ENCODE measurements at regions not wholly inside any gene's neighbourhood (a gene's known extent, or its start where the extent isn't known, plus 50 kb on each side); places are given as distances from the start of the nearest gene placed in this dataset.
"Not testable (repeated sequence)": the region's sequence is repeated elsewhere in the genome, so short reads cannot be mapped to it uniquely, and the experiment has no call there.

GRCh38 chr18:68397241-68398035 is 317.5 kb downstream of the TMX3 start:
- no peaks in the 10 kb centered on the region for H3K4me1 ChIP-seq (ENCODE audit: control insufficient read depth in 2 of 2, insufficient read depth in 2 of 2, low read length in 2 of 2)
- no peak overlapping the region for H3K4me3 ChIP-seq (ENCODE audit: low read length in 2 of 2)
- no peak overlapping the region for H3K27ac ChIP-seq (ENCODE audit: low read depth in 1 of 2, low read length in 1 of 2)
- no peaks in the 10 kb centered on the region for H3K36me3 ChIP-seq (ENCODE audit: control insufficient read depth in 2 of 2, insufficient read depth in 2 of 2, low read length in 1 of 2)
- WGBS = 74% methylated on average over 6 of the region's 6 CpGs
- H3K9me3 ChIP-seq (ENCODE audit: control insufficient read depth in 2 of 2, insufficient read depth in 1 of 2, low read length in 1 of 2) = no peaks in the 10 kb centered on the region
- no peaks in the 10 kb centered on the region for H3K27me3 ChIP-seq (ENCODE audit: control insufficient read depth in 2 of 2, insufficient read depth in 1 of 2, low read length in 1 of 2)
- no peak for DNase-seq (ENCODE audit: low read depth in 6 of 9, low spot score in 9 of 9)

GRCh38 chr18:68394705-68395104 is 320.2 kb downstream of the TMX3 start:
- H3K36me3 ChIP-seq (ENCODE audit: control insufficient read depth in 2 of 2, insufficient read depth in 2 of 2, low read length in 1 of 2) = no peaks in the 10 kb centered on the region
- no peaks in the 10 kb centered on the region for H3K9me3 ChIP-seq (ENCODE audit: control insufficient read depth in 2 of 2, insufficient read depth in 1 of 2, low read length in 1 of 2)
- 91% methylated on average over 4 of the region's 4 CpGs for WGBS
- no peak overlapping the region for H3K4me3 ChIP-seq (ENCODE audit: low read length in 2 of 2)
- no peaks in the 10 kb centered on the region for H3K4me1 ChIP-seq (ENCODE audit: control insufficient read depth in 2 of 2, insufficient read depth in 2 of 2, low read length in 2 of 2)
- no peak overlapping the region for H3K27ac ChIP-seq (ENCODE audit: low read depth in 1 of 2, low read length in 1 of 2)
- no peaks in the 10 kb centered on the region for H3K27me3 ChIP-seq (ENCODE audit: control insufficient read depth in 2 of 2, insufficient read depth in 1 of 2, low read length in 1 of 2)
- DNase-seq (ENCODE audit: low read depth in 6 of 9, low spot score in 9 of 9) = no peak

- Histone ChIP-seq H3K36me3 (ENCODE audit: control insufficient read depth in 2 of 2, insufficient read depth in 2 of 2, low read length in 1 of 2) (no peaks in the 10 kb centered on the region), H3K27ac (ENCODE audit: low read depth in 1 of 2, low read length in 1 of 2) (no peak overlapping the region), H3K9me3 (ENCODE audit: control insufficient read depth in 2 of 2, insufficient read depth in 1 of 2, low read length in 1 of 2) (no peaks in the 10 kb centered on the region), H3K4me3 (ENCODE audit: low read length in 2 of 2) (no peak overlapping the region), H3K4me1 (ENCODE audit: control insufficient read depth in 2 of 2, insufficient read depth in 2 of 2, low read length in 2 of 2) (no peaks in the 10 kb centered on the region), H3K27me3 (ENCODE audit: control insufficient read depth in 2 of 2, insufficient read depth in 1 of 2, low read length in 1 of 2) (no peaks in the 10 kb centered on the region)
- no peak for DNase-seq (ENCODE audit: low read depth in 6 of 9, low spot score in 9 of 9)
Measured at GRCh38 chr18:68391801-68392200, 323.1 kb downstream of the TMX3 start.

GRCh38 chr18:68387246-68387645 is 327.7 kb downstream of the TMX3 start:
- Histone ChIP-seq H3K9me3 (ENCODE audit: control insufficient read depth in 2 of 2, insufficient read depth in 1 of 2, low read length in 1 of 2) (no peaks in the 10 kb centered on the region), H3K36me3 (ENCODE audit: control insufficient read depth in 2 of 2, insufficient read depth in 2 of 2, low read length in 1 of 2) (no peaks in the 10 kb centered on the region), H3K4me1 (ENCODE audit: control insufficient read depth in 2 of 2, insufficient read depth in 2 of 2, low read length in 2 of 2) (no peaks in the 10 kb centered on the region), H3K27ac (ENCODE audit: low read depth in 1 of 2, low read length in 1 of 2) (no peak overlapping the region), H3K4me3 (ENCODE audit: low read length in 2 of 2) (no peak overlapping the region), H3K27me3 (ENCODE audit: control insufficient read depth in 2 of 2, insufficient read depth in 1 of 2, low read length in 1 of 2) (no peaks in the 10 kb centered on the region)
- no peak for DNase-seq (ENCODE audit: low read depth in 6 of 9, low spot score in 9 of 9)

- H3K4me3 ChIP-seq (ENCODE audit: low read length in 2 of 2); H3K36me3 ChIP-seq (ENCODE audit: control insufficient read depth in 2 of 2, insufficient read depth in 2 of 2, low read length in 1 of 2); H3K27me3 ChIP-seq (ENCODE audit: control insufficient read depth in 2 of 2, insufficient read depth in 1 of 2, low read length in 1 of 2); H3K9me3 ChIP-seq (ENCODE audit: control insufficient read depth in 2 of 2, insufficient read depth in 1 of 2, low read length in 1 of 2); DNase-seq (ENCODE audit: low read depth in 6 of 9, low spot score in 9 of 9); H3K27ac ChIP-seq (ENCODE audit: low read depth in 1 of 2, low read length in 1 of 2); H3K4me1 ChIP-seq (ENCODE audit: control insufficient read depth in 2 of 2, insufficient read depth in 2 of 2, low read length in 2 of 2): not testable (repeated sequence)
- WGBS = 88% methylated on average over 1 of the region's 1 CpG
Measured at GRCh38 chr18:68383979-68384378, 330.9 kb downstream of the TMX3 start.

- no peaks in the 10 kb centered on the region for H3K27me3 ChIP-seq (ENCODE audit: control insufficient read depth in 2 of 2, insufficient read depth in 1 of 2, low read length in 1 of 2)
- no peaks in the 10 kb centered on the region for H3K9me3 ChIP-seq (ENCODE audit: control insufficient read depth in 2 of 2, insufficient read depth in 1 of 2, low read length in 1 of 2)
- H3K27ac ChIP-seq (ENCODE audit: low read depth in 1 of 2, low read length in 1 of 2) = no peak overlapping the region
- H3K4me3 ChIP-seq (ENCODE audit: low read length in 2 of 2) = no peak overlapping the region
- H3K36me3 ChIP-seq (ENCODE audit: control insufficient read depth in 2 of 2, insufficient read depth in 2 of 2, low read length in 1 of 2) = no peaks in the 10 kb centered on the region
- H3K4me1 ChIP-seq (ENCODE audit: control insufficient read depth in 2 of 2, insufficient read depth in 2 of 2, low read length in 2 of 2) = no peaks in the 10 kb centered on the region
- no peak for DNase-seq (ENCODE audit: low read depth in 6 of 9, low spot score in 9 of 9)
Measured at GRCh38 chr18:68376926-68377325, 338.0 kb downstream of the TMX3 start.

- Histone ChIP-seq H3K4me1 (ENCODE audit: control insufficient read depth in 2 of 2, insufficient read depth in 2 of 2, low read length in 2 of 2) (no peaks in the 10 kb centered on the region), H3K27ac (ENCODE audit: low read depth in 1 of 2, low read length in 1 of 2) (no peak overlapping the region), H3K4me3 (ENCODE audit: low read length in 2 of 2) (no peak overlapping the region), H3K36me3 (ENCODE audit: control insufficient read depth in 2 of 2, insufficient read depth in 2 of 2, low read length in 1 of 2) (no peaks in the 10 kb centered on the region), H3K27me3 (ENCODE audit: control insufficient read depth in 2 of 2, insufficient read depth in 1 of 2, low read length in 1 of 2) (no peaks in the 10 kb centered on the region), H3K9me3 (ENCODE audit: control insufficient read depth in 2 of 2, insufficient read depth in 1 of 2, low read length in 1 of 2) (peaks cover 0 to 10% of the 10 kb centered on the region in 2 donors)
- 75% methylated on average over 5 of the region's 5 CpGs for WGBS
- no peak for DNase-seq (ENCODE audit: low read depth in 6 of 9, low spot score in 9 of 9)
Measured at GRCh38 chr18:68362907-68363306, 352.0 kb downstream of the TMX3 start.

- H3K36me3 ChIP-seq (ENCODE audit: control insufficient read depth in 2 of 2, insufficient read depth in 2 of 2, low read length in 1 of 2) = no peaks in the 10 kb centered on the region
- H3K9me3 ChIP-seq (ENCODE audit: control insufficient read depth in 2 of 2, insufficient read depth in 1 of 2, low read length in 1 of 2) = peaks cover 0 to 11% of the 10 kb centered on the region in 2 donors
- H3K4me3 ChIP-seq (ENCODE audit: low read length in 2 of 2) = no peak overlapping the region
- 61% methylated on average over 3 of the region's 3 CpGs for WGBS
- no peaks in the 10 kb centered on the region for H3K27me3 ChIP-seq (ENCODE audit: control insufficient read depth in 2 of 2, insufficient read depth in 1 of 2, low read length in 1 of 2)
- DNase-seq (ENCODE audit: low read depth in 6 of 9, low spot score in 9 of 9) = no peak
- no peak overlapping the region for H3K27ac ChIP-seq (ENCODE audit: low read depth in 1 of 2, low read length in 1 of 2)
- H3K4me1 ChIP-seq (ENCODE audit: control insufficient read depth in 2 of 2, insufficient read depth in 2 of 2, low read length in 2 of 2) = no peaks in the 10 kb centered on the region
Measured at GRCh38 chr18:68355637-68356036, 359.3 kb downstream of the TMX3 start.

- 95% methylated on average over 1 of the region's 1 CpG for WGBS
- H3K9me3 ChIP-seq (ENCODE audit: control insufficient read depth in 2 of 2, insufficient read depth in 1 of 2, low read length in 1 of 2) = peaks cover 0 to 10% of the 10 kb centered on the region in 2 donors
- H3K27ac ChIP-seq (ENCODE audit: low read depth in 1 of 2, low read length in 1 of 2) = no peak overlapping the region
- no peaks in the 10 kb centered on the region for H3K27me3 ChIP-seq (ENCODE audit: control insufficient read depth in 2 of 2, insufficient read depth in 1 of 2, low read length in 1 of 2)
- DNase-seq (ENCODE audit: low read depth in 6 of 9, low spot score in 9 of 9) = no peak
- H3K4me3 ChIP-seq (ENCODE audit: low read length in 2 of 2) = no peak overlapping the region
- no peaks in the 10 kb centered on the region for H3K4me1 ChIP-seq (ENCODE audit: control insufficient read depth in 2 of 2, insufficient read depth in 2 of 2, low read length in 2 of 2)
- no peaks in the 10 kb centered on the region for H3K36me3 ChIP-seq (ENCODE audit: control insufficient read depth in 2 of 2, insufficient read depth in 2 of 2, low read length in 1 of 2)
Measured at GRCh38 chr18:68354176-68354575, 360.7 kb downstream of the TMX3 start.
